ENCODE measurements at regions not wholly inside any gene's neighbourhood (a gene's known extent, or its start where the extent isn't known, plus 50 kb on each side); places are given as distances from the start of the nearest gene placed in this dataset.
"Not testable (repeated sequence)": the region's sequence is repeated elsewhere in the genome, so short reads cannot be mapped to it uniquely, and the experiment has no call there.

DNA sequence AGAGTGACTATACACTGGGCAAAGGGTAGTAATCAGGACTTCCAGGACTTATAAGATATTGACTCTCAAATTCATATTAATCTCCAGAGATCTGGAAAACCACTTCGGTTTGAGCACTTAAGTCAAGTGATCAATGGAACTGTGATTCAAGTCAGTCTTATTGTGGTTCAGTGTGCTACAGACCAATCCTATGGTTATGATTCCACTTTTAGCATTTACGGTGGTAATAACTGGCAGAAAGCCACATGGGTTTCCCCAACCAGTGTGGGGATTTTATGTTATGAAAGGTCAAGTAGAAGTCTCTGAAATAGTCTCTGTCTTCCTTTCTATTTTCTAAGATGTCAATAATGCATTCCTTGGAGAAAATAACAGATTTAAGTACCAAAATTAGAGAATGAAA lies 151.3 kb upstream of the NEGR1 start:
- no peak for DNase-seq (ENCODE audit: low read depth)
- TF ChIP-seq, protein P1, sequence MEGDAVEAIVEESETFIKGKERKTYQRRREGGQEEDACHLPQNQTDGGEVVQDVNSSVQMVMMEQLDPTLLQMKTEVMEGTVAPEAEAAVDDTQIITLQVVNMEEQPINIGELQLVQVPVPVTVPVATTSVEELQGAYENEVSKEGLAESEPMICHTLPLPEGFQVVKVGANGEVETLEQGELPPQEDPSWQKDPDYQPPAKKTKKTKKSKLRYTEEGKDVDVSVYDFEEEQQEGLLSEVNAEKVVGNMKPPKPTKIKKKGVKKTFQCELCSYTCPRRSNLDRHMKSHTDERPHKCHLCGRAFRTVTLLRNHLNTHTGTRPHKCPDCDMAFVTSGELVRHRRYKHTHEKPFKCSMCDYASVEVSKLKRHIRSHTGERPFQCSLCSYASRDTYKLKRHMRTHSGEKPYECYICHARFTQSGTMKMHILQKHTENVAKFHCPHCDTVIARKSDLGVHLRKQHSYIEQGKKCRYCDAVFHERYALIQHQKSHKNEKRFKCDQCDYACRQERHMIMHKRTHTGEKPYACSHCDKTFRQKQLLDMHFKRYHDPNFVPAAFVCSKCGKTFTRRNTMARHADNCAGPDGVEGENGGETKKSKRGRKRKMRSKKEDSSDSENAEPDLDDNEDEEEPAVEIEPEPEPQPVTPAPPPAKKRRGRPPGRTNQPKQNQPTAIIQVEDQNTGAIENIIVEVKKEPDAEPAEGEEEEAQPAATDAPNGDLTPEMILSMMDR (IDR thresholded peaks at IDR 0.05; ENCODE audit: insufficient read depth, low read length): no peak
- no peak overlapping the region for H3K4me3 ChIP-seq (ENCODE audit: low read depth, low read length)

DNA sequence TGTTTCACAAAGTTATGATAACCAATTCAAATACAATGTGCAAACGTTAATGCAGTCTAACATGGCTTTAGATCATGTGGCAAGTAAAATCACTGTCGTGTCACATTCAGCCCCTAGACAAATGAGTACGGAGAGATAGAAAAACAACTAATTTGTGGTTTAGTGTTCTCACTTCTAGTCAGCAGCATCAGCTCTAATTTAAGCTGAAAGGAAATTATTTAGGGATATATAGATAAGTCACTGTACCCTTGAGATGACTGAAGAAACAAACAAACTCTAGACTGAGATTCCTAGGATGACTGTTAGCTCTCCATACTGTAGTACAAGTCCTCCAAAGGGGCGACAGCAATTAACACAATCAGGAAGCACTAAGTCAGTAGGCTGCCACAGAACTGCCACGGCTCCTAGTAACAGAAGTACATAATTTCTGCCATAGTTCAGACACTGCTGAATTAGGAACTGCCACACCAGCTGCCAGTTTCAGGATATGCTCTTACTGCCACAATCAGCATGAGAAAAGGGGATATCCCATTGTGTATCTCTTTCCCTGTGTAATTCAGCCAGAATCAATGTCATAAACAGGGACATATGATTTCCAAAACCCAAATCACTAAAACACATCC lies 150.4 kb upstream of the NEGR1 start:
- DNase-seq (ENCODE audit: low read depth): no peak
- TF ChIP-seq, protein P1 (IDR thresholded peaks at IDR 0.05; ENCODE audit: insufficient read depth, low read length): no peak
- H3K4me3 ChIP-seq (ENCODE audit: low read depth, low read length): no peak overlapping the region

DNA sequence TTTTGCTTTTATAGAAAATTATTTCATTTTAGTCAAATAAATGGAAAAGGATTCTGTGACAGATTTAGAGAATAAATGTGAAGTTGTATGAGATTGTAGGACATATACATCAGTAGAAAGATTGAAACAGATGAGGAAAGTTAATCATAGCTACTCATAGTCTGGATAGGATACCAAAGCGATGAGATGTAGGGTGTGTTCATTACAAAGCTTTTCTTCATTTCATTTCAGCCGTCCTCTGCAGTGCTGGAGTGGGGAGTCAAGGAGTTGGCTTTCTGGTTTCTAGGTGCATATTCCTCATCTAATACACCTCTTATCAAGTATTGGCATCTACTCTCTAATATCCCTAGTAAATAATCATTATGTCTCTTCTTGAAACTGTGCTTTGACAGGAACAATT lies 149.5 kb upstream of the NEGR1 start:
- no peak for DNase-seq (ENCODE audit: low read depth)
- TF ChIP-seq, protein P1 (IDR thresholded peaks at IDR 0.05; ENCODE audit: insufficient read depth, low read length): no peak

DNA sequence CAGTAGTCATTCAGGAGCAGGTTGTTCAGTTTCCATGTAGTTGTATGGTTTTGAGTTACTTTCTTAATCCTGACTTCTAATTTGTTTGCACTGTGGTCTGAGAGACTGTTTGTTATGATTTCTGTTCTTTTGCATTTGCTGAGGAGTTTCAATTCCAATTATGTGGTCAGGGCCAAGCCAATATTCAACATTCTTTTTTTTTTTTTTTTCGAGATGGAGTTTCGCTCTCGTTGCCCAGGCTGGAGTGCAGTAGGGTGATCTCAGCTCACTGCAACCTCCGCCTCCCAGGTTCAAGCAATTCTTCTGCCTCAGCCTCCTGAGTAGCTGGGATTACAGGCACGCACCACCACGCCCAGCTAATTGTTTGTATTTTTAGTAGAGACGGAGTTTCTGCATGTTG lies 145.9 kb upstream of the NEGR1 start:
- not testable (repeated sequence) for DNase-seq (ENCODE audit: low read depth)

More for the DNA sequence above, 149.5 kb upstream of the NEGR1 start:
- no peak overlapping the region for H3K4me3 ChIP-seq (ENCODE audit: low read depth, low read length)

DNA sequence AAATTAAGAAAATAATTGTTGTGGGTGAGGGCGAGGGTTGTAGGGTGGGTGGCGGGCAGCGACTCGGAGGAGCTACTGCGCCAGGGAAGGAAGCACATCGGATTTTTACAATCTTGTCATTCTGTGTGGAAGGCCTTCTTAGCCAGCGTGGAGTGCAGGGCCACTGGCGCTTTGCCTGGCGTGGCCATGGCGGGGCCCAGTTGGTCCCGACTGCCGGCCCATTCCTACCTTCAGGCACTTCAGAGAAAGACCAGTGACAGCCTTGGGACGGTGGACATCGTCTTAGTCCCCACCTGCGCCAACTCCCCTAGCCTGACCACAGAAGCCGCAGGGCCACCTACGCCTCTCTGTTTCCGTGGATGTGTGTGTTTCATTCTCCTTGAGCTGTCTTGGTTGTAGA lies 136.9 kb upstream of the NEGR1 start:
- no peak for DNase-seq (ENCODE audit: low read depth)
- TF ChIP-seq, protein P1 (IDR thresholded peaks at IDR 0.05; ENCODE audit: insufficient read depth, low read length): no peak
- no peak overlapping the region for H3K4me3 ChIP-seq (ENCODE audit: low read depth, low read length)

More for the DNA sequence above, 145.9 kb upstream of the NEGR1 start:
- not testable (repeated sequence) for H3K4me3 ChIP-seq (ENCODE audit: low read depth, low read length)

DNA sequence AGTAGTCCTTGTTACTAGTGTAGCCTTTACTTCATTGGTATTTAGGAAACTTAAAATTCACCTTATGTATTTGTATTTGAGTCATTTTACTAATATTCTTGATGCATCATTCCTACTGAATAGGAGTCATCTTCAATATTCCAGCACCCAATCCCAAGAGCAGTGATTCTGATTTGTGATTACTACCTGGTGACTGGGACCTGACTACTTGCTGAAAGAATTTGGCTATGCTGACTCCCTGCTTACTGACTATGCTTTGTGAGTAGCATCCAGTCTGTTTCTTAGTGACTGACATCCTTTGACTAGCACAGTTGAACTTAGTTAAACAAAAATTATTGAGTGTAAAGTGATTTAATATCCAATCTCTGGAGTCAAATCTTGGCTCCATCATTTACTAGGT lies 129.9 kb upstream of the NEGR1 start:
- H3K4me3 ChIP-seq (ENCODE audit: low read depth, low read length): no peak overlapping the region
- peak; percentile 5 for DNase-seq (ENCODE audit: low read depth)
- TF ChIP-seq, protein P1 (IDR thresholded peaks at IDR 0.05; ENCODE audit: insufficient read depth, low read length): no peak

DNA sequence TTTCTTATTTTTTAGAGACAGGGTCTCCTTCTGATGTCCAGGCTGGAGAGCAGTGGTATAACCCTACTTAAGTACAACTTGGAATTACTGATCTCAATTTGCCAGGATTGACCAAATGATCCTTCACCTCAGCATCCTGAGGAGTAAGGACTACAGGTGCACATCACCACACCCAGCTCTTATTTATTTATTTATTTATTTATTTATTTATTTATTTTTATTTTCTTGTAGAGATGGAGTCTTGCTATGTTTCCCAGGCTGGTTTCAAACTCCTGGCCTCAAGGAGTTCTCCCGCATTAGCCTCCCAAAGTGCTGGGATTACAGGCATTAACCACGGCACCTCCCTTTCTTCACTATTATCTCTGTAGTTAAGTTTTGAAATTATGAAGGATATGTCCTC lies 117.5 kb upstream of the NEGR1 start:
- no peak for DNase-seq (ENCODE audit: low read depth)
- H3K4me3 ChIP-seq (ENCODE audit: low read depth, low read length): no peak overlapping the region
- TF ChIP-seq, protein P1 (IDR thresholded peaks at IDR 0.05; ENCODE audit: insufficient read depth, low read length): no peak

Measured in fibroblast of the aortic adventitia (primary cell).